CD1c-positive myeloid dendritic cell (primary cell): ENCODE measurements at regions not wholly inside any gene's neighbourhood (a gene's known extent, or its start where the extent isn't known, plus 50 kb on each side); places are given as distances from the start of the nearest gene placed in this dataset.
"Not testable (repeated sequence)": the region's sequence is repeated elsewhere in the genome, so short reads cannot be mapped to it uniquely, and the experiment has no call there.

Experiments used
- DNase-seq: peaks from one replicate; pipeline ENCODE4 v3.0.0-alpha.2; 2016; ENCODE audit errors: extremely low spot score

DNA sequence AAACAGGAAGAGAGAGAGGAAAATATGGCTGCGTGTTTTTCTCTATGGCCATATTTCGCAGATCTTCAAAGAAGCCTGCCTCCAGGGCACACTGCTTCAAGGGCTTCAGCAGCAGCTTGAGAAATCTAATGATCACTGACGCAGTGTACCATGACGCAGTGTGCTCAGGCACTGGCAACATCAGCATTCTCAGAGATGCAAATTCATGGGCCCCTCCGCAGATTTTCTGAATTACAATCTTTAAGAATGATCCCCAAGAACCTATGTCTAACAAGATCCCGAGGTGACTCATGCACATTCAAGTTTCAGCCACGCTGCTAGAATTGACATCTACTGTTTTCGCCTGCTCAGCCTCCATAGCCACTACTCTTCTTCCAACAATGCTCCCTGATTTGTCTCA is 143.9 kb upstream of the ZNF366 start:
- DNase-seq = no peak

DNA sequence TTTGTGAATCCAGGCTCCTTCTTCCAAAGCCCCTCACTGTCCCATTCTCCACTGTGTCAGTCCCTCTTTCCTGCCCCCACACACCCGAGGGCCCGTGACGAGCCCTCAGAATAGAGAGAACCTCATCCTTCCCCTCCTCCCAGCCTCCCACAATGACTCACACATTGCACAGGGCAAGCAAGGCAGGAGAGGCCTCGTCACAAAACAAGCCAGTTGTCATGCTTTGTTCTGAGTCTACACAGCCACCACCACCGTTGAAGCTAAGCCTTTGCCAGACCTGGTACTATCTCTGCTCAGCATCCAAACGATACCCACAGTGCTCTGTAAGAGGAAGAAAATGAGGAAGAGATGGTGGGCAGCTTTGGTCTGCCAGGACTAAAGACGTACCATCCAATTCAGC is 142.2 kb upstream of the ZNF366 start:
- no peak for DNase-seq

DNA sequence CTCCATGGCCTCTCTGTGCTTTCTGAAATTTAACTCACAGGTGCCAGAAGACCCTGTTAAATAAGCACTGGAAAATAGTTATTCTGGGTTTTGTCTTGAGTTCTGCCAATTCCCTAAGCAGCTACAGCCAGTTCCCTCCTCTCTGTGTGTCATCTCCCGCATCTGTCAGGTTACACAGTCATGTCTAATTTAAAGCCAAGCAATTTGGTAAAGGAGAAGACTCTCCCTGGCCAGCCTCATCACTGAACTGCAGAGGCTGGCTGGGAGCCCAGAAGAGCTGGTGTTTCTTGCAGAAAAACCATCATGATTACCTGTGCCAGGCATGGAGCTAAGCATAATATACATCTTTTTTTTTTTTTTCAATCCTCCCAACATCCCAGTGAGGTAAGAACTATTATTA is 141.3 kb upstream of the ZNF366 start:
- DNase-seq = no peak

DNA sequence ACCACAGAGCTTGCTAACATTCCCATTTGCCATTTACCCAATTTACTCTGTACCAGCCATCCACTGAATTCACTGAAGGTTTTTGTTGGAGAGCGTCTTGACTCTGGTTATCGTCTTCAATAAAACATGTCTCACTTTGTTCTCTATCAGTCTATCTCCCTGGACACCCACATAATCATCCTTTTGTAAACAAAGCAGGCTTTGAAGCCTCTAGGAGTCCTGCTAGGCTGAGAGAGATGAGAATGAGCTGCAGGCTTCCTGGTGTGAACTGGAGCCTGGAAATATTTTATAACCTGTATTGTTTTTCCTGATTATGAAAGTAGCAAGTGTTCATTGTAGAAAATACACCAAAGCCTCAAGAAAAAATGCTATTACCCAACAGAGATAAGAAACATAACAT is 140.6 kb upstream of the ZNF366 start:
- DNase-seq = no peak

DNA sequence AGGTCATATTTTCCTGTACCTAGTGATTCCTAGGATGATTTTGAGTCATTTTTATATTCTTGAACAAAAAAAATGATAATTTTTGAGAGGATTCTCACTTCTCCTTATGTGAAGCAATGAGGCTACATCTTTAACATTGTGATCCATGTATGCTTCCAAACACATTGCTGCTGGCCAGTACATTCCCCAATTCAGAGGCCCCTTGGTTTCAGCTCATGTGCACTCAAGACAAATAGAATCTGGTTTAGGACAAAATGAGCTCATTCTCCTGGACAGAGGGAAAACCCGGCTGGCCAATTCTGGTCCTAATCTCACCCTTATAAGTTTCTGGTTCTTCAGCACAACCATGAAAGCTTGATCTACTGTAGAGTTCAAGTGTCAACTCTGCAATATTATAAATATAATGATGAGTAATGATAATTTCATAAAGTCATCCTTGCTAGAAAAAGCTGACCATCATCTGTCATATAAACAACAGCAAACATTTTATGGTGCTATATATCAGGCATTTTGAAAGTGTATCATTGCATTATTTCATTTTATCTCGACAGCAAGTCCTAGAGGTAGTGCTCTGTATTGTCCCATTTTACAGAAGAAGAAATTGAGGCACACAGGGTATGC is 139.1 kb upstream of the ZNF366 start:
- DNase-seq = no peak

DNA sequence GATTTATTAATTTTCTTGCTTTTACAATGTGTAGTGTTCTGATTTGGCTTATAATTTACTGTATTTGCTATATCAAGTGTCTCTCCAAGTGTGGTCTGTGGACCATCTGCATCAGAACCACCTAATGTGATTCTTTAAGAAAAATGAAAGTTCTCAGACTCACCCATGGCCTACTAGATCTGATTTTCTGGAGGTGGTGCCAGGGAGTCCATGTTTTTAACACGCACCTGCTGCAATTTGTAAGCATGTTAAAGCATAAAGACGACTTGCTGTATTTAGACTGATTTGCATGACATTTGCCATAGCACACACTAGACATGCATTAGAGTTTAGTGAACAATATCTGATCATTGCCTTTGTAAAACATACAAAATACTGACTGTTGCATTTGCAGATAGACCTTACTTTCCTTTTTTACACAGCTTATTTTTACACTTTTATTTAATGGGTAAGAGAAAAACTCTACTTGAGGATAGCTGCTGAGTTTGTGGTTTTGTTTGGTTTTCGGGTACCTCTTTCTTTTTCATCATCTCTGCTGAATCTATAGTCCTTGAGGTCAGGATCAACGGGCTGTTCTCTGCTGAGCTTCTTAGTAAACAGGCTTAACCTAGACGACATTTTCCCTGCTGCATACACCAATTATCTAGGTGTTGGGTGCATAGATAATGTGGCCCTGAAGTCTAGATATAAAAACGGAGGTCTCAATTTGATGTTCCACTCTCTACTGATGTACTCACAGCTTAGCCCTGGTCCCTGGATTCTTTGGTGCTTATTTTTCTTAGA is 138.0 kb upstream of the ZNF366 start:
- no peak for DNase-seq

DNA sequence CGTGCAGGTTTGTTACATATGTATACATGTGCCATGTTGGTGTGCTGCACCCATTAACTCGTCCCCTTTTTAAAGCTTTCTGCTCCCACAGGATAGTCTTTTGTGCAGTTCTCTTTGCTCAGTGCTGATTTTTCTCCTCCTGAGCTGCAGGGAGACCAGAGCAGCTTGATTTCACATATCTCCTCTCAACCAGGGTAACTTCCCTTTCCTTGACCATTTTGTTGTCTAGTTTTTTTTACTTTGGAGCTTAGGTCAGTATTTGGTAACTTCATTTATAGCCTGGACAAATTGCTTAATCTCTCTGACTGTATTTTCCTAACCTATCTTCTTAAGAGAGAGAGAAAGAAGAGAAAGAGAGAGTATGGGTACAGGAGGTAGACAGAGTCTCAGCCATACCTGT is 137.1 kb upstream of the ZNF366 start:
- no peak for DNase-seq

DNA sequence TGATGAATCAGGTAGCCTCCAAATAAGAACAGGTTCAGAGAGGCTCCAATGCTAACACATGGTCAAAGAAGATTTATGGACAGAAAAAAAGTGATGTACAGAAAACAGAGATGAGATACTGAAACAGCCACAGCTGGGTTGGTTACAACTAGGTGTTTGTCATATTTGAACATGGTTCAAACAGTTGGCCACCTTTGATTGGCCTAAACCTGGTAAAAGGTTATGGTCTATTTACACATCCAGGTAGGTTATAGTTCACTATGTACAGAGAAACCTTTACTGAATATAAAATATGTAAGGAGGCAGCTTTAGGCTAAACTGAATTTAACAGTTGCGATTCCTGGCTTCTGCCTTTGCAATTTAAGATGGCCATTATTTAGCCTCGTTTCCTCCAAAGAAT is 134.0 kb upstream of the ZNF366 start:
- no peak for DNase-seq

DNA sequence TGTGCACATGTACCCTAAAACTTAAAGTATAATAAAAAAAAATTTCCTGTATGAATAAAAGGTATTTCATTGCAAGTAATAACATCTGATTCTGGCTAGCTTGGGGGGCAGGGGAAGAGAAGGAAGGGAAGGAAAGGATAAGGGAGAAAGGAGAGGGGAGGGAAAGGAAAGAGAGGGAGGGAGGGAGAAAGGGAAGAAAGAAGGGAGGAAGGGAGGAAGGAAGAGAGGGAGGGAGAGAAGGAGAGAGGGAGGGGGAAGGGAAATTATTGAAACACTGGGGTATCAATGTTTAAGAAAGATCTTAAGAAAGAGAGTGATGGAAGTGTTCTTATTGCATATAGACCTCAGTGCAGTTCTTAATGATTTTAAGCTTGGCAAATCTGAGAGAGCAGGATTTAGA is 129.8 kb upstream of the ZNF366 start:
- DNase-seq = no peak

DNA sequence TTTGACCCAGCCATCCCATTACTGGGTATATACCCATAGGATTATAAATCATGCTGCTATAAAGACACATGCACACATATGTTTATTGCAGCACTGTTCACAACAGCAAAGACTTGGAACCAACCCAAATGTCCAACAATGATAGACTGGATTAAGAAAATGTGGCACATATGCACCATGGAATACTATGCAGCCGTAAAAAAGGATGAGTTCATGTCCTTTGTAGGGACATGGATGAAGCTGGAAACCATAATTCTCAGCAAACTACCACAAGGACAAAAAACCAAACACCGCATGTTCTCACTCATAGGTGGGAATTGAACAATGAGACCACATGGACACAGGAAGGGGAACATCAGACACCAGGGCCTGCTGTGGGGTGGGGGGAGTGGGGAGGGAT is 129.4 kb upstream of the ZNF366 start:
- DNase-seq = not testable (repeated sequence)

DNA sequence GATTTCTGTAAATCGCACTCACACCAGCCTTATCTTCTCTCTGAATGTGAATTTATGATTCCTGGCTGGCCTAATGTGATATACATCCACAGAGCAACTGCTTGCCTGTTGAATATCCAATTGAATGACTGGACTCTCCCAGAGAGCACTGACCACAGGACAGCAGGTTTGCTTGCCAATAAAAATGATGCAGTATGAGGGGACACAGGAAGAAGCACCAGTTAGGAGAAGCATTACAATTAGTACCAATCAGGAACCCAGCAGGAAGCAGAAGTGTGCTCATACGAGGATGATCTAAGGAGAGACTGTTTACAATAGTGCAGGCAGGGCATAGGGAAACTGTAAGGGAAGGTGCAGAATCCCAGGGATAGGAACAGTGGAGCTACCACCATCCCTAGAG is 127.2 kb upstream of the ZNF366 start:
- DNase-seq = no peak

DNA sequence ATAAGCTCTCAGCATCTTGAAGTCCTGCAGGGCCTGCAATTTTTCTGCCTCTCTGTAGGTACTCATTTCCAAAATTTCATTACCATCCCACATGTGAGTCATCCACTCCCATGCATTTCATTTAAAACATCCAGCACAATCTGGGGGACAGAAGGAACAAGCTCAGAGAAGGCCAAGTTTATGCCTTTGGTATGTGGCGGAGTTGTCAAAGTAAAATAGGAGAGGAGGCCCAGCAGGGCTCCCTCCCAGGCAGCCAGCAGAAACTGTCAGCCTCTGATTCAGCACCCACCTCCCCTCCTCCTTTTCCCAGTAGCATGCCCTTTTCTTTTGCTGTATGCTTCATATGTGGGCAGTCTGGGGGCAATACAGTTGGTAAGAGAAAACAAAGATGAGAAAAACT is 126.4 kb upstream of the ZNF366 start:
- no peak for DNase-seq

DNA sequence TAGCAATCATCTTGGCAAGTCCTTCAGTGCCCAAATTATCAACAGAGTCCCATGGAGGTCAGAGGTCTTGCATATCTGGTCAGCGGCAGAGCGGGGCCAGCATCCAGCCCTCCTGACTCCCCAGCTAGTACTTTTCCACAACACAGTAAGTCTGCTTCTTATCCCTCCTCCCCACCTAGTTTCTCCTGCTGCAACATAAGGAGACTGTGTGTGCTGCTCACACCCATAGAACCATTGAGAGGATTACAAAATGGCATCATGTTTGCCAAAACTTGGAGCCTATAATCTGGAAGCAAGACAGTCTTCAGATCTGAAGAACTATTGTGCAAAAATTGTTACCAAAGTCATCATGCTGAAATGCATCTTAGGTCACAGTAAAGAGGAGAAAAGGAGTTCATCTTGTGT is 125.8 kb upstream of the ZNF366 start:
- DNase-seq = no peak

DNA sequence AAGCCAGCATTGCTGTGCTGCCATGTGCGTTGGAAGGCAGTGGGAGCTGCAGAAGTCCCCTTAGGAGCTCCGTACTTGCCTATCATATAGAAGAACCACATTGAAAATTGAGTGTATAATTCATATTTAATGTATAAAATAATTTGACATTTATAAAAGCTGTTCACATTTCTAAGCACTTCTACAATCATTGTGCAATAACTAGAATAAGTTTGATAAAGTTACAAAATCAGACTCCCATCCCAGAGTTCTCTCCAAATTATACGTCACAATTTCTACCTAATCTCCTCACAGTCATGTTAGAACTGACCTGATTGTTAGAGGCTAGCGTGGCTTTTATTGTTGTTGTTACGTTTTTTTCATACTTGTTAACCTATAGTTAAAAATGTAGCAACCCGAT is 123.5 kb upstream of the ZNF366 start:
- DNase-seq = no peak

DNA sequence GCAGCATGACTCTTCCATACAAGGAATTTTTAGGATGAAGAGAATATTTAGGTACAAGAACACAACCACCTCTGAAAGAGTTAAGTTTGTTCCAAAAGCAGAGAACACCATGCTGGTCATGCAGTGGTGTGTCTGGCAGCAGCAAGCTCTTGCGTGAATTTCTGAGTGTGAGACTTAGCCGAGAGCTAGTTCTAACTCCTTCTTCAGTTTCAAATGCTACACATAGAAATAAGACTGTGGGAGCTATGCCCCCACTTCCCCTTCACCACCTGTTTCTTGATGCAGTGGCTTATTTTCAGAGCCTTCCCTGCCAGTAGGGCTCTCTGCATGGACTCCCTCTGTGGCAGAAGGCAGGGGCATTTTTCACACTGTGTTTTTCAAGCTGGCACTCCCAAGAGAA is 122.9 kb upstream of the ZNF366 start:
- no peak for DNase-seq

DNA sequence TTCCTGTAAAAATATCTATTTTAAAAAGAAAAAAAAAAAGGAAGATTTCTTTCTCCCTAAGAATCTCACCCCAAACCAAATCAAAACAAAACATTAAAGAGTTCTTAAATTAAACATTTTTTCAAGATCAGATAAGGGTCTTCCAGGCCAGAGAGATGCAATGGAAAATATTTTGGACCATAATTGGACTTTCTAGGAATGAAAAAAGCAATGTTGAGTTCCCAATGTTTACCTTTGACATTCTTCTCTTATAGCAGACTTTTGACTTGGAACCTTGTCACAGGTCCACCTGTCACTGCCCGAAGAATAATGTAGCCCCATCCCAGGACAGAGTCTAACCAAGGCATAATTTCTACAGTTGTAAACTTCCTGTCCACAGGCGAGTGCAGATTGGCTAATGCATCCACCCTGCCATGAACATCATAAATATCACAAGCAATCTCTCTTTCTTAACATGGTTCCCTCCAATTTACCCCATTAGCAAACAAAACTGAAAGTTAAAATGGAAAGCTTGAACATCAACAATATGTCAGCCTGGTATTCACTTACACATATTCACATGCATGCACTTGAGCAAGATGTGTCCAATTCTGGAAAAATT is 121.7 kb upstream of the ZNF366 start:
- no peak for DNase-seq

DNA sequence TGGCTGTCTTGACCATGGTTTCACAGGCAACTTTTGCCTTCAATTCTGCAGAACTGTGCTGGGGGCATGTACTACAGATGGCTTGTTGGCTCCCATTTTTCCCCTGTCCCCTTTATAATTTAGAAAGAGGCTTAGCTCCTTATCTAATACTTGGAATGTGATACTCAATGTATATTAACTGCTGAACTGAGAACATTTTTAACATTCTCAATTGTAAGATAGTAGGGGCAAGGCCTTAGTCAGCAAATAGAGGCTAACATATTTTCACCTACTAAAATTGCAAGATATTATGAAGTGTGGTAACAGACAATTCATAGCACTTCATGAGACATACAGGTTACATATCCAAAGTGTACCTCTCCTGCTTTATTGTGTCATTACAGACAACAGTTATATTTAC is 118.1 kb upstream of the ZNF366 start:
- DNase-seq = no peak

DNA sequence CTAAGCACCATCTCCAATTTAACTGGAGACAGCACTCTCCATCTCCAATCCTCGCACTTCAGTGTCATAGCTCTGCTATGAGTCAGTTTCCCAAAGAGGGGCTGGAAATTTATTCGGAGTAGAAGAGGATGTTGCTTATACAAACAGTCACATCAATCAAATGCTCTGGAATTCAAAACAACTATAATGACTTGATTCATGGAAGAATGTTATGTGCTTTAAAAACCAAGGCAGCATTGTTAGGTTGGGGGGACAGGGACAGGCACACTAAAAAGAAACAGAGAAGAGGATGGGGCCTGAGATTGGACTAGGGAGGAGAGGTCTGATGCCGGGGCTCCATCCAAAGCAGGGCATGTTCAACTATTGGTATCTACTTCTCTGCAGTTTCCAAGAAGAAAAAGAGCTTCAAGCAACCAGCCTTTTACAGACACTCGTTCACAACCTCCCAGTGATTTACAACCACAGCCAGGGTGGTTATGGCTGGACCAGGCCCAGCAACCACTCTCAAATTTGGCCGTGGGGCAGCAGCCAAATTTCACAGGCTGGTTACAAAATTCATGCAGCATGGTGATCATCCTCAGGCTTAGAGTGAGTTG is 117.5 kb upstream of the ZNF366 start:
- DNase-seq = no peak

DNA sequence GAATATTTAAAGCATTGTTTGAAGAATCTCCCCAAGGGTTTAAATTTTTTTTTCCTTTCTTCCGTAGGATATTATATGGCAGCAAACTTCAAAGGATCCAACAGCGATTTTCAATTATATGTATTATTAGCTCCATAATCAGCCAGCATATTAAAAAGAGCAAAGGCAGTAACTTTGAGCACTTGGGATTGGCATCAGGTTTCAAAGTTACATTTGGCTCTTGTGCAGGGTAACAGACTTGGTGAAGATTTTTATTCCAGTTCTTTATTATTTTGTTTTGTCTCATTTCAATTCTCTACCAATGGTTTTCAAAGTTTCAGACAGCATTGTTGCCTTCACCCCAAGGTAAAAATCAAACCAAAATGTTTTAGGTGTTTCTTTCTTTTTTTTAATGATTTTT is 116.7 kb upstream of the ZNF366 start:
- no peak for DNase-seq

DNA sequence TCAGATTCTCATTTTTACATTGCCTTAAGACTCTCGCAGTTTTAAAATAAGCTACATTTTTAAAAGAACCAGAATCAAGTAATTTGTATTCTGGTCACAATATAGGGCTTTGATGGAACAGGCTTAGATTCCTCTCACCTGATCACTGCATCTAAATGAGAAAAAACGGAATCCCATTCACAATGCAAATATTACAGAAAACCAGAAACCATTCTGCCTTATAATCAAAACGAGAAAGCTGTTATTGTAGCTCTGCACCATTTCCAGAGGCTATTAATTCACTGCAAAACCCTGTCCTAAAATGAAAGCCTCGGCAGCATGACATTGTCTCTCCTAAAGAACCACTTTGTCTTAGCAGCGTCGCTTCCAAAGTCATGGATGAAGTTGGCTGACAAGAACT is 116.1 kb upstream of the ZNF366 start:
- no peak for DNase-seq

DNA sequence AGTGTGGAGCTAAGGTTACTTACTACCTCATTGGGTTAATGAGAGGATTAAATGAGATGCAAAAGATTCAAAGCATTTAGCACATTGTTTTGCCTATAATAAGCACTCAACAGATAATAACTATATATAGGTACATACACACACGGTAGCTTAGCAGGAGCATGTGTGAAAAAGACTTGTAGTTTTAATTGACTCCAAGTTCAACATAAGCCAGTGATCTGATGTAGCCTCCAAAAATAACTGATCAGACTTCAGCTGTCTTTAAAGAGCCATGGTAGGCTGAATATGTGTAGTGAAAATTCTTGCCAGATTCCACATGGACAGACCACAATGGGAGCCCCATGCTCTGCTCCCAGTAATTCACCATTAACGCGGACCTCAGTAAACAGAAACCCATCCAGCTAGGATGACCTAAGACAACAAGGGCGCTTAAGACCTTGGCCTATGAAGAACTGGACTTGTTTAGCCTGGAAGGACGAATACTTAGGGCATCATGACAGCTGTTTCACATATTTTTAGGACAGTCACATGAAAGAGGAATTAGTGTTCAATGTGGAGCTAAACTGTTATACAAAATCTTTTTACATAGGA is 115.1 kb upstream of the ZNF366 start:
- DNase-seq = no peak

DNA sequence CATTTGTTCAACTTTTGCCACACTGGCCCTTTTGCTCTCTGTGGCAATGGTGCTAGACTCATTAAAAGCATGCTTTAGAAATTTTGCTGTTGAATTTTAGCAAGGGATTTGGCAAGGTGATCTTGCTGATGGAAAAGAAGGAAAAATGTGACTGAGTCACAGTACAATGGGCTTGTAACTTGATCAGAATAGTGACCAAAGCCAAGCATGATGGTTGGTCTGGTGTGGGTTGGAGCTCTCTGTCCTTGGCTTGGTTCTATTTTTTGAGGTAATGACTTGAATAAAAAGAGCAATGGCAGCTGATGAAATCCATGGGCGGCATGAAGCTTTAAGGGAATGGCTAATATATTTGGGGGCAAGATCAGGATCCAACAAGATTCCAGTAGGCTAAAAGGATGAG is 114.4 kb upstream of the ZNF366 start:
- DNase-seq = no peak

DNA sequence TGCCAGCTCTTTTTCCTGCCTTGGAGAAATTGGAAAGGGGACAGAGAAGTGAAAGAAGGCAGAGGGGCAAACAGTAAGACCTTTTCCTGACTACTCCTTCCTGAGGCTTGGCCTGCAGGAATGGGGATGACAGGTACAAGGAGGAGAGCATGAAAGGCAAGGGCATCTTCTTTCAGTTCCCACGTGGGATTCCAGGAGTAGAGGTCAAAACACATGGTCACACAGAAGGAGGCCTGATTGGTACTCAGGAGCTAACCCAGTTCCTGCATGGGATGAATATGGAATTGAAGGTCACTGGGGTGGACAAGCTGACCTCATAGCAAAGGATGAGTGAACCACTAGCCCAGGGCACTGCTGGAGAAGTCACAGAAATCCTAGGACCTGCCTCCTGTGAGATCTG is 112.5 kb upstream of the ZNF366 start:
- no peak for DNase-seq
